Endodermal cell (in vitro differentiated cells): ENCODE measurements at regions not wholly inside any gene's neighbourhood (a gene's known extent, or its start where the extent isn't known, plus 50 kb on each side); places are given as distances from the start of the nearest gene placed in this dataset.

Experiments used
- DNase-seq: peaks from one replicate; pipeline ENCODE4 v3.0.0-alpha.2; 2017
- H3K27ac ChIP-seq: 2 replicates; pipeline ENCODE4 v1.5.1; 2013; ENCODE audit warnings: mild to moderate bottlenecking, low read depth, low read length, moderate library complexity
- H3K27me3 ChIP-seq: 2 replicates; pipeline ENCODE4 v1.6.1; 2013; ENCODE audit warnings: mild to moderate bottlenecking, low read length, moderate library complexity; ENCODE audit not compliant: insufficient read depth, control insufficient read depth, poor library complexity, severe bottlenecking
- H3K36me3 ChIP-seq: 2 replicates; pipeline ENCODE4 v1.7.0; 2013; ENCODE audit warnings: mild to moderate bottlenecking, low read length, moderate library complexity; ENCODE audit not compliant: control insufficient read depth, insufficient read depth
- H3K4me1 ChIP-seq: one replicate; pipeline ENCODE4 v1.7.0; 2013; ENCODE audit warnings: low read length; ENCODE audit not compliant: control insufficient read depth, insufficient read depth
- H3K4me3 ChIP-seq: 2 replicates; pipeline ENCODE4 v1.5.1; 2013; ENCODE audit warnings: mild to moderate bottlenecking, low read length, moderate library complexity
- H3K9ac ChIP-seq: 2 replicates; pipeline ENCODE4 v1.6.1; 2013; ENCODE audit warnings: mild to moderate bottlenecking, low read length, moderate library complexity; ENCODE audit not compliant: poor library complexity, severe bottlenecking; ENCODE audit errors: extremely low read depth
- H3K9me3 ChIP-seq: 2 replicates; pipeline ENCODE4 v1.6.1; 2013; ENCODE audit warnings: mild to moderate bottlenecking, low read length, moderate library complexity; ENCODE audit not compliant: control insufficient read depth
- H3K27ac Mint-ChIP-seq: 2 replicates; pipeline ENCODE4 v1.8.0; 2020; ENCODE audit warnings: mixed read lengths
- H3K27me3 Mint-ChIP-seq: 2 replicates; pipeline ENCODE4 v1.8.0; 2021; ENCODE audit warnings: mild to moderate bottlenecking, mixed read lengths; ENCODE audit not compliant: insufficient read depth
- H3K36me3 Mint-ChIP-seq: 2 replicates; pipeline ENCODE4 v1.8.0; 2020; ENCODE audit warnings: low read depth, mixed read lengths
- H3K4me1 Mint-ChIP-seq: 2 replicates; pipeline ENCODE4 v1.8.0; 2020; ENCODE audit warnings: mixed read lengths
- H3K4me3 Mint-ChIP-seq: 2 replicates; pipeline ENCODE4 v1.8.0; 2020; ENCODE audit warnings: mild to moderate bottlenecking, moderate library complexity, mixed read lengths
- H3K9me3 Mint-ChIP-seq: 2 replicates; pipeline ENCODE4 v1.8.0; 2020; ENCODE audit warnings: mild to moderate bottlenecking, mixed read lengths
- CTCF ChIP-seq: fragments of 200-600 bp; sonication (generic); conservative IDR thresholded peaks from 2 replicates; pipeline ENCODE4 v1.5.0; 2021; ENCODE audit warnings: antibody characterized with exemption, mild to moderate bottlenecking
- WGBS, 2 experiments: methylation state at CpG; one replicate each; pipeline versions ENCODE4 v1.1.5 to v1.1.7; 2013; ENCODE audit warnings: missing lambda C conversion rate in 2 of 2, mixed read lengths in 1 of 2; ENCODE audit not compliant: insufficient coverage in 1 of 2, insufficient read length in 1 of 2; 5-methylcytosine and 5-hydroxymethylcytosine counted together

DNA sequence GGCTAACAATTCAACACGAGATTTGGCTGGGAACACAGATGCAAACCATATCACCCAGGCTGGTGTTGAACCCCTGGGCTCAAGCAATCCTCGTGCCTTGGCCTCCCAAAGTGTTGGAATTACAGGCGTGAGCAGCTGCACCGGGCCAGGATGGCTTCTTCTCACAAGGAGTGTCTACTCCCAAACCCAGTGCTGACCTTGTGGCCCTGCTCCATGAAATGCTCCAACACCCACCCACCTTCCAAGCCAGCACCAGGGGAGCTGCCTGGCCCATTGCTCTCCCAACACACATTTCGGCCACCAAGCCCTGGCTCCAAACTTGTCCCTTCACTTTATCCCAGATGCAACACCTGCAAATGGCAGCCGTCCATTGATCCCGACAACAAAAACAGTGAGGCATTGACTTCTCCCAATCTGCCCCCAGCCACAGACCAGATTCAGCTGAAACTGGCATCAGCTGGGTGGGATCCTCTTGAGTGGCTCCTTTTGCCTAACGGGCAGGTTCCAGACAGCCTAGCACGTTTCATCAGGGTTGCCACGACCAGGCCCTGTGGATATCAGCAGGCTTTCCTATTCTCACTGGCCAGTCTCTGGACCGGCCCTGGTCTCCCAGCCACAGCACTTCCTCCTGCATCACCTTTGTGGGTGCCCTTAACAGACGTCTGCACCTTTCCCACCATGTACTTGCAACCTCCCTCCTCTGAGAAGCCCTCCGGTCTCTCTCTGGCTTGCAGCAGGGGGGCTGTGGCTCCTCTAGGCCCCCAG is 105.7 kb upstream of the CARD11 start:
- 81% methylated on average over 7 to 13 of the region's 13 CpGs for WGBS, 2 experiments
- H3K4me3 Mint-ChIP-seq, result no peak overlapping the region
- no peaks in the 10 kb centered on the region for H3K9me3 Mint-ChIP-seq
- Histone ChIP-seq H3K27me3 (no peaks in the 10 kb centered on the region), H3K4me3 (no peak overlapping the region), H3K27ac (no peak overlapping the region), H3K36me3 (no peaks in the 10 kb centered on the region), H3K9me3 (no peaks in the 10 kb centered on the region), H3K9ac (no peak overlapping the region), H3K4me1 (no peaks in the 10 kb centered on the region)
- DNase-seq, result peak; percentile 47
- H3K27me3 Mint-ChIP-seq, result no peaks in the 10 kb centered on the region
- H3K36me3 Mint-ChIP-seq, result no peaks in the 10 kb centered on the region
- TF ChIP-seq CTCF, result no peak
- H3K4me1 Mint-ChIP-seq, result no peaks in the 10 kb centered on the region
- no peak overlapping the region for H3K27ac Mint-ChIP-seq

DNA sequence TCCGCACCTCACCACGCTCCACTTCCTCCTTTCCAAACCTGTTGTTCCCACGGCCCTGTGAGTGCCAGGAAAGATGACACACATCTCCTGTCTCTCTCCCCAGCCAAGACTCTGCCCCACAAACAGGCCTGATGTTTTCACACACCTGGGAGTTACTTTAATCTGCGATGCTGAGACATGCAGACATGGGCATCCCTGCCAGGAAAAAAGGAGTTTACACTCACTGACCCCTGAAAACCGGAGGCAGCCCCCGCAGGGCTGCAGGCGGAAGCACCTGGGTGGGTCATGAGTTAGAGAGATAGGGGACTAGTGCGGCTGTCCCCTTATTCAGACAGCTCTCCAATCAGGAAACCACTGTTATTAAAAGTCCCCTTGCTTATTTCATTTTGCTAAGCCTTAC is 106.4 kb upstream of the CARD11 start:
- H3K9me3 Mint-ChIP-seq, result peaks cover 4% of the 10 kb centered on the region
- no peaks in the 10 kb centered on the region for H3K27me3 Mint-ChIP-seq
- TF ChIP-seq CTCF, result no peak
- H3K36me3 ChIP-seq, result no peaks in the 10 kb centered on the region
- H3K9ac ChIP-seq, result no peak overlapping the region
- no peak overlapping the region for H3K27ac Mint-ChIP-seq
- H3K36me3 Mint-ChIP-seq, result no peaks in the 10 kb centered on the region
- no peaks in the 10 kb centered on the region for H3K9me3 ChIP-seq
- no peaks in the 10 kb centered on the region for H3K4me1 Mint-ChIP-seq
- H3K27me3 ChIP-seq, result no peaks in the 10 kb centered on the region
- peak; percentile 45 for DNase-seq
- H3K4me3 Mint-ChIP-seq, result no peak overlapping the region
- WGBS, 2 experiments, result 80 to 88% methylated on average over 5 to 7 of the region's 8 CpGs
- H3K27ac ChIP-seq, result no peak overlapping the region
- no peak overlapping the region for H3K4me3 ChIP-seq
- no peaks in the 10 kb centered on the region for H3K4me1 ChIP-seq

- Histone ChIP-seq H3K9me3 (no peaks in the 10 kb centered on the region), H3K4me3 (no peak overlapping the region), H3K36me3 (no peaks in the 10 kb centered on the region), H3K4me1 (no peaks in the 10 kb centered on the region), H3K27me3 (no peaks in the 10 kb centered on the region), H3K27ac (no peak overlapping the region), H3K9ac (no peak overlapping the region)
- Mint-ChIP-seq H3K27ac (no peak overlapping the region), H3K36me3 (no peaks in the 10 kb centered on the region), H3K4me1 (no peaks in the 10 kb centered on the region), H3K4me3 (no peak overlapping the region), H3K9me3 (peaks cover 6% of the 10 kb centered on the region), H3K27me3 (no peaks in the 10 kb centered on the region)
- DNase-seq, result no peak
- WGBS, 2 experiments, result 92 to 100% methylated on average over 6 to 7 of the region's 7 CpGs
- TF ChIP-seq CTCF, result no peak
Observed at GRCh38 chr7:3151784-3152183, 108.1 kb upstream of the CARD11 start.
